ENCODE measurements at regions not wholly inside any gene's neighbourhood (a gene's known extent, or its start where the extent isn't known, plus 50 kb on each side); places are given as distances from the start of the nearest gene placed in this dataset.

DNA sequence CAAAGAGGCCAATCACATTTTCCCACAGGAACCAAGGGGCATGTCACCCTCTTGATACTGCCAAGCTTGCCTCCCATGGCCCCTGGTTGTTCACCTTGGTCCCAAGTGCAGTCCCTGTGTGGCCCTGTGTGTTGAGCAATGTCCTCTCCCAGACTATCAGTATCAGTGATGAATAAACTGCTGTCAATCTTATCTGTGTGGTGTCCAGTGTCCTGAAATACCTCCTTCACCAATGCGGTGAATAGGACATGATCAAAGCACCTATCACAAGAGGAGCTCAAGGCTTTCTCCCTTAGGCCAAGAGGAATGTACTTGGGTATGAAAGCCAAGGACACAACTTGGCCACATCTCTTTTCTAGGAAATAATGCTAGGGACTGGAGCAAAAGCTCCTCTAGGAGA lies 68.2 kb downstream of the MAIP1 start:
- TF ChIP-seq, protein P1, sequence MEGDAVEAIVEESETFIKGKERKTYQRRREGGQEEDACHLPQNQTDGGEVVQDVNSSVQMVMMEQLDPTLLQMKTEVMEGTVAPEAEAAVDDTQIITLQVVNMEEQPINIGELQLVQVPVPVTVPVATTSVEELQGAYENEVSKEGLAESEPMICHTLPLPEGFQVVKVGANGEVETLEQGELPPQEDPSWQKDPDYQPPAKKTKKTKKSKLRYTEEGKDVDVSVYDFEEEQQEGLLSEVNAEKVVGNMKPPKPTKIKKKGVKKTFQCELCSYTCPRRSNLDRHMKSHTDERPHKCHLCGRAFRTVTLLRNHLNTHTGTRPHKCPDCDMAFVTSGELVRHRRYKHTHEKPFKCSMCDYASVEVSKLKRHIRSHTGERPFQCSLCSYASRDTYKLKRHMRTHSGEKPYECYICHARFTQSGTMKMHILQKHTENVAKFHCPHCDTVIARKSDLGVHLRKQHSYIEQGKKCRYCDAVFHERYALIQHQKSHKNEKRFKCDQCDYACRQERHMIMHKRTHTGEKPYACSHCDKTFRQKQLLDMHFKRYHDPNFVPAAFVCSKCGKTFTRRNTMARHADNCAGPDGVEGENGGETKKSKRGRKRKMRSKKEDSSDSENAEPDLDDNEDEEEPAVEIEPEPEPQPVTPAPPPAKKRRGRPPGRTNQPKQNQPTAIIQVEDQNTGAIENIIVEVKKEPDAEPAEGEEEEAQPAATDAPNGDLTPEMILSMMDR (IDR thresholded peaks at IDR 0.05; ENCODE audit: poor library complexity, severe bottlenecking) = no peak
- TF ChIP-seq EP300 (conservative IDR thresholded peaks at IDR 0.05; ENCODE audit: poor library complexity, severe bottlenecking) (no peak), TAF1 (IDR thresholded peaks at IDR 0.05; ENCODE audit: low read depth) (no peak), POLR2AphosphoS5 (IDR thresholded peaks at IDR 0.05) (no peak)

Measured in neural cell (in vitro differentiated cells).